GM12874 (cell line): ENCODE measurements at regions not wholly inside any gene's neighbourhood (a gene's known extent, or its start where the extent isn't known, plus 50 kb on each side); places are given as distances from the start of the nearest gene placed in this dataset.

Experiments
- CTCF ChIP-seq: IDR thresholded peaks from 2 replicates; pipeline ENCODE4 v1.5.1; 2011; ENCODE audit warnings: low read depth, mild to moderate bottlenecking, control low read depth, low read length, moderate library complexity; ENCODE audit not compliant: insufficient read depth

GRCh38 chr7:115332691-115333090 lies 410.8 kb downstream of the MDFIC start:
- TF ChIP-seq CTCF = no peak

GRCh38 chr7:115329006-115329405 lies 407.1 kb downstream of the MDFIC start:
- no peak for TF ChIP-seq CTCF

- TF ChIP-seq CTCF = no peak
These were observed 406.1 kb downstream of the MDFIC start for GRCh38 chr7:115328018-115328417.

GRCh38 chr7:115327326-115327725 lies 405.4 kb downstream of the MDFIC start:
- no peak for TF ChIP-seq CTCF

- TF ChIP-seq CTCF = no peak
These were observed 397.6 kb downstream of the MDFIC start for GRCh38 chr7:115319541-115319940.

GRCh38 chr7:115306586-115306985 lies 384.7 kb downstream of the MDFIC start:
- no peak for TF ChIP-seq CTCF

- no peak for TF ChIP-seq CTCF
These were observed 378.5 kb downstream of the MDFIC start for GRCh38 chr7:115300231-115300870.
